Kidney (tissue), 13 donors: ENCODE measurements at regions not wholly inside any gene's neighbourhood (a gene's known extent, or its start where the extent isn't known, plus 50 kb on each side); places are given as distances from the start of the nearest gene placed in this dataset.

ENCODE experiments used
- DNase-seq, 5 donors: peaks; one replicate each; pipeline ENCODE4 v3.0.0-alpha.2; 2013 to 2020
- FAIRE-seq: peaks from 2 replicates; lab custom pipeline; 2012; peaks lifted over from hg19 to GRCh38; lab: Jason Lieb, UNC
- H3K27ac ChIP-seq, 2 donors: one replicate each; pipeline ENCODE4 v1.7.0; 2013; ENCODE audit warnings: low read depth in 2 of 2, low read length in 2 of 2, inconsistent platforms in 1 of 2
- H3K27me3 ChIP-seq: one replicate; pipeline ENCODE4 v1.7.1; 2013; ENCODE audit warnings: low read length, inconsistent platforms; ENCODE audit not compliant: control insufficient read depth, insufficient read depth
- H3K36me3 ChIP-seq, 3 donors: one replicate each; pipeline versions ENCODE4 v1.7.0 to v1.7.1; 2013; ENCODE audit warnings: low read length in 3 of 3, control low read depth in 1 of 3, inconsistent platforms in 1 of 3; ENCODE audit not compliant: insufficient read depth in 3 of 3, control insufficient read depth in 2 of 3
- H3K4me1 ChIP-seq, 3 donors: one replicate each; pipeline versions ENCODE4 v1.7.0 to v1.7.1; 2013; ENCODE audit warnings: low read length in 3 of 3, inconsistent platforms in 1 of 3, low read depth in 1 of 3; ENCODE audit not compliant: control insufficient read depth in 2 of 3, insufficient read depth in 2 of 3
- H3K4me3 ChIP-seq, 3 donors: one replicate each; pipeline versions ENCODE4 v1.7.0 to v1.8.1; 2013; ENCODE audit warnings: low read length in 3 of 3, control low read depth in 1 of 3, inconsistent platforms in 1 of 3
- H3K9ac ChIP-seq, 3 donors: one replicate each; pipeline versions ENCODE4 v1.7.0 to v1.7.1; 2013; ENCODE audit warnings: low read length in 3 of 3, control low read depth in 1 of 3, inconsistent platforms in 1 of 3
- H3K9me3 ChIP-seq, 3 donors: one replicate each; pipeline versions ENCODE4 v1.7.0 to v1.7.1; 2013; ENCODE audit warnings: low read length in 3 of 3, control low read depth in 1 of 3, inconsistent platforms in 1 of 3; ENCODE audit not compliant: control insufficient read depth in 2 of 3, insufficient read depth in 1 of 3
- CTCF ChIP-seq: IDR thresholded peaks from 3 replicates; pipeline ENCODE4 v1.5.1; 2012; ENCODE audit warnings: mild to moderate bottlenecking, moderate library complexity, borderline replicate concordance; ENCODE audit not compliant: insufficient read depth; ENCODE audit errors: extremely low read depth
- intact Hi-C: fragments of 100-400 bp; cut with DNase I; formaldehyde crosslinking; loops from one replicate; pipeline ENCODE4 v1.11.1; 2022
- donor health status: control.
- donor health status: control.
- donor health status: control.
- donor health status: control.
- donor health status: control.
- donor health status: DM: yes; HTN: yes; CAD: no.
- donor health status: Normal renal cell carcinoma (clear cell type).

GRCh38 chr5:117953272-117953671 lies 1035.1 kb downstream of the DTWD2 start:
- H3K4me3 ChIP-seq = no peak overlapping the region
- H3K9ac ChIP-seq = no peak overlapping the region
- intact Hi-C loops = no loop called here
- H3K36me3 ChIP-seq = no peaks in the 10 kb centered on the region
- H3K27ac ChIP-seq = no peak overlapping the region
- FAIRE-seq (no peak), DNase-seq (no peak)
- no peaks in the 10 kb centered on the region for H3K4me1 ChIP-seq
- TF ChIP-seq CTCF = no peak
- H3K27me3 ChIP-seq = no peaks in the 10 kb centered on the region
- no peaks in the 10 kb centered on the region for H3K9me3 ChIP-seq

- TF ChIP-seq CTCF = no peak
- Histone ChIP-seq H3K27ac (no peak overlapping the region), H3K36me3 (no peaks in the 10 kb centered on the region), H3K27me3 (no peaks in the 10 kb centered on the region), H3K4me1 (no peaks in the 10 kb centered on the region), H3K4me3 (no peak overlapping the region), H3K9me3 (no peaks in the 10 kb centered on the region), H3K9ac (no peak overlapping the region)
- no peak for FAIRE-seq
- intact Hi-C loops = no loop called here
- DNase-seq = no peak
These were observed 1040.5 kb downstream of the DTWD2 start for GRCh38 chr5:117947836-117948235.

GRCh38 chr5:117947121-117947520 lies 1041.2 kb downstream of the DTWD2 start:
- H3K9me3 ChIP-seq = no peaks in the 10 kb centered on the region
- FAIRE-seq (no peak), DNase-seq (no peak)
- no peak for TF ChIP-seq CTCF
- intact Hi-C loops = no loop called here
- H3K9ac ChIP-seq = no peak overlapping the region
- H3K27me3 ChIP-seq = no peaks in the 10 kb centered on the region
- no peak overlapping the region for H3K27ac ChIP-seq
- no peak overlapping the region for H3K4me3 ChIP-seq
- no peaks in the 10 kb centered on the region for H3K4me1 ChIP-seq
- no peaks in the 10 kb centered on the region for H3K36me3 ChIP-seq

GRCh38 chr5:117945258-117945657 lies 1043.1 kb downstream of the DTWD2 start:
- peaks cover 0 to 10% (median 1%) of the 10 kb centered on the region in 3 donors for H3K9me3 ChIP-seq
- TF ChIP-seq CTCF = no peak
- H3K36me3 ChIP-seq = no peaks in the 10 kb centered on the region
- H3K9ac ChIP-seq = no peak overlapping the region
- FAIRE-seq = no peak
- H3K4me1 ChIP-seq = no peaks in the 10 kb centered on the region
- no peak for DNase-seq
- no peaks in the 10 kb centered on the region for H3K27me3 ChIP-seq
- no peak overlapping the region for H3K27ac ChIP-seq
- intact Hi-C loops = no loop called here
- H3K4me3 ChIP-seq = no peak overlapping the region
